HCT116 (cell line): ENCODE measurements at regions not wholly inside any gene's neighbourhood (a gene's known extent, or its start where the extent isn't known, plus 50 kb on each side); places are given as distances from the start of the nearest gene placed in this dataset.

Experiments used
- ATAC-seq: fragments of 200-7000 bp; cut with Tn5 transposase; 2 replicates; pipeline ENCODE4 v1.9.1; 2020; ENCODE audit warnings: mild to moderate bottlenecking, moderate library complexity
- BruUV-seq: library from RNA; stranded (reverse); fragments of 400-500 nt; replicated peaks from 2 replicates; lab custom pipeline; 2021; lab: Mats Ljungman, UMichigan
- CTCF ChIA-PET: fragments of 300-600 bp; sonication (Branson Sonifier 250); formaldehyde crosslinking; loops from one replicate; lab custom pipeline; 2021; ENCODE audit warnings: antibody characterized with exemption; lab: Charles Lee
- POLR2A ChIA-PET: fragments of 300-600, 350-600 bp; sonication (Branson Sonifier 250); formaldehyde crosslinking; loops from one replicate; lab custom pipeline; 2021; ENCODE audit warnings: antibody characterized with exemption; lab: Charles Lee
- RAD21 ChIA-PET, 2 experiments: fragments of 300-600 bp; sonication (Branson Sonifier 250); formaldehyde crosslinking; loops; one replicate each; lab custom pipeline; 2023; ENCODE audit warnings: low total read pairs in 2 of 2; ENCODE audit not compliant: uncharacterized antibody in 2 of 2, unreplicated experiment in 2 of 2, low non-redundant PET in 1 of 2; lab: Charles Lee
- DNase-seq: peaks from one replicate; pipeline ENCODE4 v3.0.0-alpha.2; 2010; ENCODE audit warnings: low read depth, low spot score
- H2AFZ ChIP-seq: fragments of 200-600 bp; shearing (Covaris generic), sonication (generic); 2 replicates; pipeline ENCODE4 v1.6.1; 2017; ENCODE audit warnings: low read depth, mixed run types, mixed read lengths, antibody characterized with exemption, low read length; ENCODE audit not compliant: poor library complexity, severe bottlenecking
- H3K27ac ChIP-seq: 2 replicates; pipeline ENCODE4 v1.5.1; 2012; ENCODE audit warnings: low read depth, low read length
- H3K27me3 ChIP-seq: fragments of 200-600 bp; sonication (generic); 2 replicates; pipeline ENCODE4 v1.6.1; 2016; ENCODE audit warnings: mixed run types, low read length, mixed read lengths; ENCODE audit not compliant: insufficient read depth
- H3K36me3 ChIP-seq, 2 experiments: fragments of 200-500 bp in 1 of 2; fragments of 200-600 bp in 1 of 2; sonication (Bioruptor generic) in 1 of 2; sonication (generic) in 1 of 2; 2 replicates each; pipeline versions ENCODE4 v1.5.1 to v1.6.1; 2014 to 2016; ENCODE audit warnings: low read length in 2 of 2, inconsistent platforms in 1 of 2, mixed read lengths in 1 of 2, mixed run types in 1 of 2; ENCODE audit not compliant: insufficient read depth in 2 of 2, control insufficient read depth in 1 of 2
- H3K4me1 ChIP-seq, 2 experiments: fragments of 200-600 bp in 1 of 2; sonication (generic) in 1 of 2; 2 replicates each; pipeline versions ENCODE4 v1.5.1 to v1.6.1; 2012 to 2017; ENCODE audit warnings: low read length in 2 of 2, inconsistent platforms in 1 of 2, mild to moderate bottlenecking in 1 of 2, mixed read lengths in 1 of 2, mixed run types in 1 of 2, moderate library complexity in 1 of 2; ENCODE audit not compliant: insufficient read depth in 2 of 2, control insufficient read depth in 1 of 2
- H3K4me2 ChIP-seq: fragments of 200-600 bp; sonication (generic); 2 replicates; pipeline ENCODE4 v1.6.1; 2017; ENCODE audit warnings: mixed run types, low read length, mixed read lengths
- H3K4me3 ChIP-seq, 2 experiments: fragments of 200-600 bp in 1 of 2; sonication (generic) in 1 of 2; replicated peaks in 1 of 2; 2 replicates each; pipeline ENCODE4 v1.5.1; 2011 to 2016; ENCODE audit warnings: low read length in 2 of 2, control low read depth in 1 of 2, low read depth in 1 of 2, mild to moderate bottlenecking in 1 of 2, mixed read lengths in 1 of 2, mixed run types in 1 of 2
- H3K79me2 ChIP-seq: fragments of 200-600 bp; sonication (generic); 2 replicates; pipeline ENCODE4 v1.6.1; 2017; ENCODE audit warnings: mild to moderate bottlenecking, mixed run types, low read length, moderate library complexity, mixed read lengths; ENCODE audit not compliant: insufficient read depth
- H3K9ac ChIP-seq: fragments of 200-600 bp; sonication (generic); 2 replicates; pipeline ENCODE4 v1.6.1; 2016; ENCODE audit warnings: low read length, mixed read lengths
- H3K9me2 ChIP-seq: fragments of 200-600 bp; sonication (generic), shearing (Covaris generic); 2 replicates; pipeline ENCODE4 v1.6.1; 2017; ENCODE audit warnings: mixed run types, mild to moderate bottlenecking, moderate library complexity; ENCODE audit not compliant: insufficient read depth
- H3K9me3 ChIP-seq, 2 experiments: fragments of 200-500 bp in 1 of 2; fragments of 200-600 bp in 1 of 2; sonication (Bioruptor generic) in 1 of 2; sonication (generic) in 1 of 2; 2 replicates each; pipeline ENCODE4 v1.6.1; 2014 to 2017; ENCODE audit warnings: low read length in 2 of 2, mixed read lengths in 2 of 2, inconsistent platforms in 1 of 2, low read depth in 1 of 2, mild to moderate bottlenecking in 1 of 2, mixed run types in 1 of 2, moderate library complexity in 1 of 2; ENCODE audit not compliant: control insufficient read depth in 1 of 2, insufficient read depth in 1 of 2
- H4K20me1 ChIP-seq: fragments of 200-600 bp; sonication (generic), shearing (Covaris generic); 2 replicates; pipeline ENCODE4 v1.6.1; 2017; ENCODE audit warnings: mixed run types, mild to moderate bottlenecking, moderate library complexity; ENCODE audit not compliant: insufficient read depth
- EGR1 ChIP-seq: IDR thresholded peaks from 2 replicates; pipeline ENCODE4 v1.6.1; 2012; ENCODE audit warnings: low read depth
- ELF1 ChIP-seq: IDR thresholded peaks from 2 replicates; pipeline ENCODE4 v1.6.1; 2012; ENCODE audit warnings: low read depth, borderline replicate concordance
- SIN3A ChIP-seq: IDR thresholded peaks from 2 replicates; pipeline ENCODE4 v1.6.1; 2012; ENCODE audit warnings: low read depth
- intact Hi-C: fragments of 100-400 bp; cut with micrococcal nuclease; formaldehyde crosslinking; loops from 2 replicates; pipeline ENCODE4 v1.10.0; 2022
- TF ChIP-seq, protein P1 (sequence below): IDR thresholded peaks from 2 replicates; pipeline ENCODE4 v1.6.1; 2012; ENCODE audit warnings: low read depth

DNA sequence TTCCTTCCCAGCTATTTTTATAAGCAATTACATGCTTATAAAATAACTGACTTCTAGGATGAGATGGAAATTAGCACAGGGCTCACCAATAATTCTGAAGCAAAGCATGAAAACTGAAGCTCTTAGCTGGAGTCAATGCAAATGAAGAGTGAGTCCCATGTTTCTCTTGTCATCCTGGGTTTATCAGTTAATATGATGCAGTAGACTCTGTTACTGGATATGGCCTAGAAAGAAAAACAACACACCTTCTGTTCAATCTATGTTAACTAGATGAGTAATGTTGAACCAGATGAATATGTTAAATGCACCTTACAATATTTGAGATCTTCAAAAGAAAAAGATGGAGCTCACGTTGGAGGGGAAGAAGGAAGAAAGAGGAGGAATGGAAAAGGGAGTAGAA lies 229.4 kb downstream of the DUSP6 start:
- CTCF ChIA-PET, result no interaction called here
- H3K9ac ChIP-seq, result no peak overlapping the region

More for the DNA sequence above, 229.4 kb downstream of the DUSP6 start:
- intact Hi-C loops, result no loop called here
- Histone ChIP-seq H4K20me1 (no peaks in the 10 kb centered on the region), H3K4me2 (no peak overlapping the region), H3K9me2 (no peaks in the 10 kb centered on the region), H3K36me3 (no peaks in the 10 kb centered on the region), H3K79me2 (no peaks in the 10 kb centered on the region), H2AFZ (no peak overlapping the region), H3K9me3 (no peaks in the 10 kb centered on the region), H3K4me3 (no peak overlapping the region), H3K27ac (no peak overlapping the region), H3K4me1 (peaks cover 3 to 5% of the 10 kb centered on the region in 2 experiments; a peak in 3 of 4 replicates), H3K27me3 (no peaks in the 10 kb centered on the region)
- POLR2A ChIA-PET, result no interaction called here
- DNase-seq, result no peak
- ATAC-seq, result no peak
- no TSS peak for BruUV-seq
- no peak for TF ChIP-seq EGR1
- no peak for TF ChIP-seq SIN3A
- TF ChIP-seq, protein P1, sequence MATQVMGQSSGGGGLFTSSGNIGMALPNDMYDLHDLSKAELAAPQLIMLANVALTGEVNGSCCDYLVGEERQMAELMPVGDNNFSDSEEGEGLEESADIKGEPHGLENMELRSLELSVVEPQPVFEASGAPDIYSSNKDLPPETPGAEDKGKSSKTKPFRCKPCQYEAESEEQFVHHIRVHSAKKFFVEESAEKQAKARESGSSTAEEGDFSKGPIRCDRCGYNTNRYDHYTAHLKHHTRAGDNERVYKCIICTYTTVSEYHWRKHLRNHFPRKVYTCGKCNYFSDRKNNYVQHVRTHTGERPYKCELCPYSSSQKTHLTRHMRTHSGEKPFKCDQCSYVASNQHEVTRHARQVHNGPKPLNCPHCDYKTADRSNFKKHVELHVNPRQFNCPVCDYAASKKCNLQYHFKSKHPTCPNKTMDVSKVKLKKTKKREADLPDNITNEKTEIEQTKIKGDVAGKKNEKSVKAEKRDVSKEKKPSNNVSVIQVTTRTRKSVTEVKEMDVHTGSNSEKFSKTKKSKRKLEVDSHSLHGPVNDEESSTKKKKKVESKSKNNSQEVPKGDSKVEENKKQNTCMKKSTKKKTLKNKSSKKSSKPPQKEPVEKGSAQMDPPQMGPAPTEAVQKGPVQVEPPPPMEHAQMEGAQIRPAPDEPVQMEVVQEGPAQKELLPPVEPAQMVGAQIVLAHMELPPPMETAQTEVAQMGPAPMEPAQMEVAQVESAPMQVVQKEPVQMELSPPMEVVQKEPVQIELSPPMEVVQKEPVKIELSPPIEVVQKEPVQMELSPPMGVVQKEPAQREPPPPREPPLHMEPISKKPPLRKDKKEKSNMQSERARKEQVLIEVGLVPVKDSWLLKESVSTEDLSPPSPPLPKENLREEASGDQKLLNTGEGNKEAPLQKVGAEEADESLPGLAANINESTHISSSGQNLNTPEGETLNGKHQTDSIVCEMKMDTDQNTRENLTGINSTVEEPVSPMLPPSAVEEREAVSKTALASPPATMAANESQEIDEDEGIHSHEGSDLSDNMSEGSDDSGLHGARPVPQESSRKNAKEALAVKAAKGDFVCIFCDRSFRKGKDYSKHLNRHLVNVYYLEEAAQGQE, result no peak
- TF ChIP-seq ELF1, result no peak
- RAD21 ChIA-PET, result no interaction called here
